NB4 (cell line): ENCODE measurements at regions not wholly inside any gene's neighbourhood (a gene's known extent, or its start where the extent isn't known, plus 50 kb on each side); places are given as distances from the start of the nearest gene placed in this dataset.

ENCODE experiments used
- POLR2A ChIP-seq: IDR thresholded peaks from 2 replicates; pipeline ENCODE4 v1.6.1; 2011; ENCODE audit warnings: mild to moderate bottlenecking; ENCODE audit not compliant: insufficient read length; ENCODE audit errors: extremely low read depth
- TF ChIP-seq, protein P1 (sequence below): IDR thresholded peaks from one replicate; pipeline ENCODE4 v1.5.1; 2012; ENCODE audit warnings: low read depth, low read length

GRCh38 chr1:193799371-193799770 lies 613.0 kb upstream of the B3GALT2 start:
- TF ChIP-seq, protein P1, sequence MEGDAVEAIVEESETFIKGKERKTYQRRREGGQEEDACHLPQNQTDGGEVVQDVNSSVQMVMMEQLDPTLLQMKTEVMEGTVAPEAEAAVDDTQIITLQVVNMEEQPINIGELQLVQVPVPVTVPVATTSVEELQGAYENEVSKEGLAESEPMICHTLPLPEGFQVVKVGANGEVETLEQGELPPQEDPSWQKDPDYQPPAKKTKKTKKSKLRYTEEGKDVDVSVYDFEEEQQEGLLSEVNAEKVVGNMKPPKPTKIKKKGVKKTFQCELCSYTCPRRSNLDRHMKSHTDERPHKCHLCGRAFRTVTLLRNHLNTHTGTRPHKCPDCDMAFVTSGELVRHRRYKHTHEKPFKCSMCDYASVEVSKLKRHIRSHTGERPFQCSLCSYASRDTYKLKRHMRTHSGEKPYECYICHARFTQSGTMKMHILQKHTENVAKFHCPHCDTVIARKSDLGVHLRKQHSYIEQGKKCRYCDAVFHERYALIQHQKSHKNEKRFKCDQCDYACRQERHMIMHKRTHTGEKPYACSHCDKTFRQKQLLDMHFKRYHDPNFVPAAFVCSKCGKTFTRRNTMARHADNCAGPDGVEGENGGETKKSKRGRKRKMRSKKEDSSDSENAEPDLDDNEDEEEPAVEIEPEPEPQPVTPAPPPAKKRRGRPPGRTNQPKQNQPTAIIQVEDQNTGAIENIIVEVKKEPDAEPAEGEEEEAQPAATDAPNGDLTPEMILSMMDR = no peak
- TF ChIP-seq POLR2A = no peak
